NOMO-1 treated with DMSO at 0.1 percent for 48 hours (cell line): ENCODE measurements at regions not wholly inside any gene's neighbourhood (a gene's known extent, or its start where the extent isn't known, plus 50 kb on each side); places are given as distances from the start of the nearest gene placed in this dataset.

ENCODE experiments used
- DNase-seq: peaks from one replicate; lab custom pipeline; 2025; ENCODE audit not compliant: unreplicated experiment; lab: John Stamatoyannopoulos, UW

- DNase-seq: no peak
Observed at GRCh38 chr12:46908936-46909635, 83.3 kb upstream of the SLC38A4 start.

GRCh38 chr12:46910830-46911229, 85.0 kb upstream of the SLC38A4 start:
- no peak for DNase-seq

GRCh38 chr12:46914336-46914735, 88.5 kb upstream of the SLC38A4 start:
- DNase-seq: no peak

- no peak for DNase-seq
Observed at GRCh38 chr12:46915082-46915481, 89.3 kb upstream of the SLC38A4 start.

- DNase-seq: no peak
Observed at GRCh38 chr12:46915836-46916235, 90.0 kb upstream of the SLC38A4 start.

GRCh38 chr12:46916796-46917419, 91.1 kb upstream of the SLC38A4 start:
- DNase-seq: no peak

GRCh38 chr12:46917821-46918220, 92.0 kb upstream of the SLC38A4 start:
- no peak for DNase-seq

GRCh38 chr12:46918631-46919030, 92.8 kb upstream of the SLC38A4 start:
- no peak for DNase-seq

GRCh38 chr12:46919666-46920400, 94.0 kb upstream of the SLC38A4 start:
- DNase-seq: no peak

- peak; percentile 88 for DNase-seq
Observed at GRCh38 chr12:46920499-46920898, 94.7 kb upstream of the SLC38A4 start.

- DNase-seq: no peak
Observed at GRCh38 chr12:46921048-46921763, 95.4 kb upstream of the SLC38A4 start.

- DNase-seq: peak; percentile 20
Observed at GRCh38 chr12:46921764-46922133, 96.0 kb upstream of the SLC38A4 start.

- DNase-seq: peak; percentile 94
Observed at GRCh38 chr12:46926526-46926925, 100.7 kb upstream of the SLC38A4 start.

- DNase-seq: no peak
Observed at GRCh38 chr12:46930101-46930500, 104.3 kb upstream of the SLC38A4 start.

- peak; percentile 50 for DNase-seq
Observed at GRCh38 chr12:46933947-46934346, 108.2 kb upstream of the SLC38A4 start.

- no peak for DNase-seq
Observed at GRCh38 chr12:46934374-46935111, 108.7 kb upstream of the SLC38A4 start.

GRCh38 chr12:46935271-46935847, 109.6 kb upstream of the SLC38A4 start:
- no peak for DNase-seq

GRCh38 chr12:46936042-46936441, 110.2 kb upstream of the SLC38A4 start:
- no peak for DNase-seq

GRCh38 chr12:46938071-46938678, 112.4 kb upstream of the SLC38A4 start:
- no peak for DNase-seq

GRCh38 chr12:46941981-46942380, 116.2 kb upstream of the SLC38A4 start:
- no peak for DNase-seq
